SK-N-SH treated with all-trans-retinoic acid at 6 μM for 48 hours (cell line): ENCODE measurements at regions not wholly inside any gene's neighbourhood (a gene's known extent, or its start where the extent isn't known, plus 50 kb on each side); places are given as distances from the start of the nearest gene placed in this dataset.

Experiments
- ATAC-seq: fragments of 200-7000 bp; cut with Tn5 transposase; 3 replicates; pipeline ENCODE4 v1.9.1; 2020; ENCODE audit warnings: mild to moderate bottlenecking, moderate library complexity
- ARNTL ChIP-seq: fragments of 450-650 bp; formaldehyde crosslinking; IDR thresholded peaks from 2 replicates; pipeline ENCODE4 v1.5.0; 2020; ENCODE audit warnings: low read depth, mild to moderate bottlenecking, moderate library complexity, borderline replicate concordance
- BACH2 ChIP-seq: fragments of 250-450 bp; sonication (Bioruptor Pico); IDR thresholded peaks from 2 replicates; pipeline ENCODE4 v1.9.0; 2021; ENCODE audit warnings: mild to moderate bottlenecking, borderline replicate concordance
- CREB5 ChIP-seq: fragments of 250-450 bp; sonication (Bioruptor Pico); IDR thresholded peaks from 2 replicates; pipeline ENCODE4 v1.5.1; 2020; ENCODE audit warnings: low read depth, mild to moderate bottlenecking, moderate library complexity
- CSDC2 ChIP-seq: fragments of 250-450 bp; sonication (Bioruptor Pico); IDR thresholded peaks from 2 replicates; pipeline ENCODE4 v1.5.0; 2020; ENCODE audit warnings: mild to moderate bottlenecking, moderate library complexity
- CSRNP3 ChIP-seq: fragments of 250-450 bp; sonication (Bioruptor Pico); IDR thresholded peaks from 2 replicates; pipeline ENCODE4 v1.5.1; 2021; ENCODE audit warnings: mild to moderate bottlenecking, moderate library complexity
- ESRRG ChIP-seq: fragments of 250-450 bp; sonication (Bioruptor Pico); IDR thresholded peaks from 2 replicates; pipeline ENCODE4 v1.6.1; 2021; ENCODE audit warnings: mild to moderate bottlenecking
- GLIS3 ChIP-seq: fragments of 250-450 bp; sonication (Bioruptor Pico); IDR thresholded peaks from 2 replicates; pipeline ENCODE4 v1.5.0; 2020; ENCODE audit warnings: mild to moderate bottlenecking, moderate library complexity
- ISL1 ChIP-seq: fragments of 250-450 bp; sonication (Bioruptor Pico); IDR thresholded peaks from 2 replicates; pipeline ENCODE4 v2.1.2; 2022; ENCODE audit warnings: mild to moderate bottlenecking, moderate library complexity
- OSR1 ChIP-seq: fragments of 250-450 bp; sonication (Bioruptor Pico); IDR thresholded peaks from 2 replicates; pipeline ENCODE4 v1.8.0; 2022; ENCODE audit warnings: moderate library complexity, mild to moderate bottlenecking, inconsistent platforms
- PATZ1 ChIP-seq: fragments of 250-450 bp; sonication (Bioruptor Pico); IDR thresholded peaks from 2 replicates; pipeline ENCODE4 v1.8.0; 2020; ENCODE audit warnings: mild to moderate bottlenecking, moderate library complexity, borderline replicate concordance
- PPARA ChIP-seq: fragments of 250-450 bp; sonication (Bioruptor Pico); IDR thresholded peaks from 2 replicates; pipeline ENCODE4 v1.5.0; 2020; ENCODE audit warnings: mild to moderate bottlenecking, borderline replicate concordance
- RARB ChIP-seq: fragments of 250-450 bp; sonication (Bioruptor Pico); IDR thresholded peaks from 2 replicates; pipeline ENCODE4 v1.8.0; 2021; ENCODE audit warnings: mild to moderate bottlenecking, moderate library complexity
- SNAI2 ChIP-seq: fragments of 250-450 bp; sonication (Bioruptor Pico); IDR thresholded peaks from 2 replicates; pipeline ENCODE4 v1.5.0; 2020; ENCODE audit warnings: mild to moderate bottlenecking, moderate library complexity
- TCF4 ChIP-seq: fragments of 250-450 bp; sonication (Bioruptor Pico); IDR thresholded peaks from 2 replicates; pipeline ENCODE4 v1.8.0; 2021; ENCODE audit warnings: mild to moderate bottlenecking, moderate library complexity, borderline replicate concordance
- TOX ChIP-seq: fragments of 250-450 bp; sonication (Bioruptor Pico); IDR thresholded peaks from 2 replicates; pipeline ENCODE4 v1.8.0; 2021; ENCODE audit warnings: mild to moderate bottlenecking, moderate library complexity, borderline replicate concordance
- TSHZ2 ChIP-seq: fragments of 250-450 bp; sonication (Bioruptor Pico); IDR thresholded peaks from 2 replicates; pipeline ENCODE4 v1.5.0; 2020; ENCODE audit warnings: mild to moderate bottlenecking, moderate library complexity
- ZC3H10 ChIP-seq: fragments of 250-450 bp; sonication (Bioruptor Pico); IDR thresholded peaks from 2 replicates; pipeline ENCODE4 v1.5.1; 2021; ENCODE audit warnings: mild to moderate bottlenecking, moderate library complexity
- ZFP3 ChIP-seq: fragments of 250-450 bp; sonication (Bioruptor Pico); IDR thresholded peaks from 2 replicates; pipeline ENCODE4 v1.5.0; 2020; ENCODE audit warnings: mild to moderate bottlenecking, moderate library complexity
- ZFP30 ChIP-seq: fragments of 450-650 bp; formaldehyde crosslinking; IDR thresholded peaks from 2 replicates; pipeline ENCODE4 v1.5.0; 2022; ENCODE audit warnings: mild to moderate bottlenecking, moderate library complexity
- ZNF565 ChIP-seq: fragments of 450-650 bp; formaldehyde crosslinking; conservative IDR thresholded peaks from 2 replicates; pipeline ENCODE4 v1.5.0; 2020; ENCODE audit warnings: low read depth, mild to moderate bottlenecking, moderate library complexity
- ZNF70 ChIP-seq: fragments of 450-650 bp; formaldehyde crosslinking; IDR thresholded peaks from 2 replicates; pipeline ENCODE4 v1.5.0; 2020; ENCODE audit warnings: mild to moderate bottlenecking, moderate library complexity
- ZNF8 ChIP-seq: fragments of 450-650 bp; formaldehyde crosslinking; IDR thresholded peaks from 2 replicates; pipeline ENCODE4 v1.5.0; 2020; ENCODE audit warnings: mild to moderate bottlenecking, moderate library complexity

- TF ChIP-seq CREB5 (CRISPR knock-in tag) (no peak), ZFP3 (CRISPR knock-in tag) (no peak), ISL1 (CRISPR knock-in tag) (no peak), PATZ1 (no peak), RARB (CRISPR knock-in tag) (no peak), ZNF70 (CRISPR knock-in tag) (no peak), ZNF565 (no peak), ZC3H10 (no peak)
Observed at GRCh38 chr2:180405520-180405919, 398.4 kb upstream of the CWC22 start (continued).

- TF ChIP-seq ZNF70 (CRISPR knock-in tag) (no peak), ISL1 (CRISPR knock-in tag) (no peak), TCF4 (CRISPR knock-in tag) (no peak), ZC3H10 (no peak), CREB5 (CRISPR knock-in tag) (no peak), RARB (CRISPR knock-in tag) (no peak), ZNF8 (CRISPR knock-in tag) (no peak), SNAI2 (no peak), TSHZ2 (CRISPR knock-in tag) (no peak), PPARA (CRISPR knock-in tag) (no peak), ZFP30 (CRISPR knock-in tag) (no peak), OSR1 (CRISPR knock-in tag) (no peak), PATZ1 (no peak), CSDC2 (CRISPR knock-in tag) (no peak), CSRNP3 (no peak), ARNTL (CRISPR knock-in tag) (no peak), TOX (CRISPR knock-in tag) (no peak), BACH2 (no peak), ESRRG (CRISPR knock-in tag) (no peak), GLIS3 (no peak)
- ATAC-seq: no peak
Observed at GRCh38 chr2:180394305-180394704, 387.2 kb upstream of the CWC22 start.
